HG03095 (cell line): ENCODE measurements at regions not wholly inside any gene's neighbourhood (a gene's known extent, or its start where the extent isn't known, plus 50 kb on each side); places are given as distances from the start of the nearest gene placed in this dataset.

ENCODE experiments used
- ATAC-seq: cut with Tn5 transposase; IDR thresholded peaks from one replicate; pipeline ENCODE4 v1.9.1; 2021; ENCODE audit warnings: moderate library complexity; ENCODE audit not compliant: unreplicated experiment

GRCh38 chr2:217394510-217395351 lies 534.9 kb upstream of the TNP1 start:
- ATAC-seq: no peak

GRCh38 chr2:217393585-217394032 lies 533.7 kb upstream of the TNP1 start:
- no peak for ATAC-seq

- no peak for ATAC-seq
These were observed 533.2 kb upstream of the TNP1 start for GRCh38 chr2:217392930-217393584.

- ATAC-seq: no peak
These were observed 528.0 kb upstream of the TNP1 start for GRCh38 chr2:217387776-217388387.

GRCh38 chr2:217386041-217386440 lies 526.2 kb upstream of the TNP1 start:
- ATAC-seq: no peak

- ATAC-seq: no peak
These were observed 523.8 kb upstream of the TNP1 start for GRCh38 chr2:217383620-217384019.

- no peak for ATAC-seq
These were observed 522.9 kb upstream of the TNP1 start for GRCh38 chr2:217382794-217383193.

GRCh38 chr2:217379807-217380206 lies 519.9 kb upstream of the TNP1 start:
- no peak for ATAC-seq

- no peak for ATAC-seq
These were observed 512.9 kb upstream of the TNP1 start for GRCh38 chr2:217372794-217373193.

GRCh38 chr2:217371781-217372213 lies 511.9 kb upstream of the TNP1 start:
- no peak for ATAC-seq

GRCh38 chr2:217370391-217370790 lies 510.5 kb upstream of the TNP1 start:
- ATAC-seq: no peak

GRCh38 chr2:217367464-217367863 lies 507.6 kb upstream of the TNP1 start:
- ATAC-seq: no peak

GRCh38 chr2:217366966-217367365 lies 507.1 kb upstream of the TNP1 start:
- ATAC-seq: no peak

GRCh38 chr2:217366266-217366895 lies 506.5 kb upstream of the TNP1 start:
- no peak for ATAC-seq

GRCh38 chr2:217365656-217366055 lies 505.8 kb upstream of the TNP1 start:
- no peak for ATAC-seq

GRCh38 chr2:217364224-217364623 lies 504.4 kb upstream of the TNP1 start:
- no peak for ATAC-seq

- ATAC-seq: no peak
These were observed 503.6 kb upstream of the TNP1 start for GRCh38 chr2:217363470-217363869.

GRCh38 chr2:217362710-217363109 lies 502.8 kb upstream of the TNP1 start:
- ATAC-seq: no peak

GRCh38 chr2:217362286-217362685 lies 502.4 kb upstream of the TNP1 start:
- no peak for ATAC-seq

- ATAC-seq: no peak
These were observed 501.6 kb upstream of the TNP1 start for GRCh38 chr2:217361483-217361880.

GRCh38 chr2:217360781-217361482 lies 501.1 kb upstream of the TNP1 start:
- ATAC-seq: no peak
